Tibial artery (tissue), 4 donors: ENCODE measurements at regions not wholly inside any gene's neighbourhood (a gene's known extent, or its start where the extent isn't known, plus 50 kb on each side); places are given as distances from the start of the nearest gene placed in this dataset.

Source experiments
- DNase-seq, 2 donors: peaks; one replicate each; pipeline ENCODE4 v3.0.0-alpha.2; 2019
- H3K27ac ChIP-seq, 2 donors: fragments of 200-600 bp; sonication (generic) in 1 of 2; 1 replicate in 1 of 2; 2 replicates in 1 of 2; pipeline ENCODE4 v1.5.1; 2018 to 2019; ENCODE audit warnings: mild to moderate bottlenecking in 1 of 2
- H3K27me3 ChIP-seq, 2 donors: fragments of 200-600 bp; sonication (generic) in 1 of 2; one replicate each; pipeline versions ENCODE4 v1.5.1 to v1.6.0; 2016 to 2019
- H3K36me3 ChIP-seq, 3 donors: fragments of 200-600 bp; sonication (generic) in 2 of 3; one replicate each; pipeline ENCODE4 v1.5.1; 2016 to 2019; ENCODE audit warnings: mild to moderate bottlenecking in 2 of 3
- H3K4me1 ChIP-seq, 4 donors: fragments of 200-600 bp; sonication (generic) in 2 of 4; 1 replicate in 3 of 4; 2 replicates in 1 of 4; pipeline ENCODE4 v1.5.1; 2016 to 2019
- H3K4me3 ChIP-seq, 2 donors: fragments of 200-600 bp; sonication (generic) in 1 of 2; 1 replicate in 1 of 2; 2 replicates in 1 of 2; pipeline ENCODE4 v1.5.1; 2018 to 2019; ENCODE audit warnings: mild to moderate bottlenecking in 2 of 2
- H3K9me3 ChIP-seq, 3 donors: fragments of 200-600 bp; sonication (generic) in 1 of 3; one replicate each; pipeline ENCODE4 v1.5.1; 2016 to 2019
- CTCF ChIP-seq, 2 experiments: fragments of 200-600 bp in 1 of 2; fragments of 450-650 bp in 1 of 2; IDR thresholded peaks; one replicate each; pipeline ENCODE4 v1.5.1; 2017 to 2019; ENCODE audit warnings: antibody characterized with exemption in 2 of 2, mild to moderate bottlenecking in 1 of 2, moderate library complexity in 1 of 2
- intact Hi-C: fragments of 100-400 bp; cut with DNase I; formaldehyde crosslinking; loops from one replicate; pipeline ENCODE4 v1.15.0; 2023; ENCODE audit warnings: low total_unique reads

GRCh38 chr12:43179486-43179885, 372.5 kb downstream of the ADAMTS20 start:
- intact Hi-C loops: no loop called here
- no peaks in the 10 kb centered on the region for H3K4me1 ChIP-seq
- no peak overlapping the region for H3K4me3 ChIP-seq
- no peaks in the 10 kb centered on the region for H3K27me3 ChIP-seq
- DNase-seq: no peak
- no peak for TF ChIP-seq CTCF (IDR thresholded peaks at IDR 0.05)
- no peaks in the 10 kb centered on the region for H3K36me3 ChIP-seq
- no peak overlapping the region for H3K27ac ChIP-seq
- no peaks in the 10 kb centered on the region for H3K9me3 ChIP-seq

GRCh38 chr12:43177276-43177675, 374.7 kb downstream of the ADAMTS20 start:
- Histone ChIP-seq H3K27me3 (no peaks in the 10 kb centered on the region), H3K4me1 (no peaks in the 10 kb centered on the region), H3K9me3 (no peaks in the 10 kb centered on the region), H3K27ac (no peak overlapping the region), H3K36me3 (no peaks in the 10 kb centered on the region), H3K4me3 (no peak overlapping the region)
- no peak for DNase-seq
- TF ChIP-seq CTCF (IDR thresholded peaks at IDR 0.05): no peak
- intact Hi-C loops: no loop called here

GRCh38 chr12:43169115-43169681, 382.8 kb downstream of the ADAMTS20 start:
- Histone ChIP-seq H3K36me3 (no peaks in the 10 kb centered on the region), H3K27ac (no peak overlapping the region), H3K4me1 (no peaks in the 10 kb centered on the region), H3K9me3 (no peaks in the 10 kb centered on the region), H3K27me3 (no peaks in the 10 kb centered on the region), H3K4me3 (no peak overlapping the region)
- intact Hi-C loops: no loop called here
- TF ChIP-seq CTCF (IDR thresholded peaks at IDR 0.05): no peak
- no peak for DNase-seq

GRCh38 chr12:43167691-43168090, 384.3 kb downstream of the ADAMTS20 start:
- H3K9me3 ChIP-seq: no peaks in the 10 kb centered on the region
- no peak overlapping the region for H3K27ac ChIP-seq
- no peaks in the 10 kb centered on the region for H3K36me3 ChIP-seq
- no peaks in the 10 kb centered on the region for H3K27me3 ChIP-seq
- H3K4me3 ChIP-seq: no peak overlapping the region
- intact Hi-C loops: no loop called here
- no peak for TF ChIP-seq CTCF (IDR thresholded peaks at IDR 0.05)
- DNase-seq: no peak
- H3K4me1 ChIP-seq: no peaks in the 10 kb centered on the region

GRCh38 chr12:43165351-43165750, 386.7 kb downstream of the ADAMTS20 start:
- intact Hi-C loops: no loop called here
- Histone ChIP-seq H3K27ac (no peak overlapping the region), H3K4me1 (no peaks in the 10 kb centered on the region), H3K4me3 (no peak overlapping the region), H3K9me3 (no peaks in the 10 kb centered on the region), H3K36me3 (no peaks in the 10 kb centered on the region), H3K27me3 (no peaks in the 10 kb centered on the region)
- DNase-seq: no peak
- TF ChIP-seq CTCF (IDR thresholded peaks at IDR 0.05): no peak

- H3K27me3 ChIP-seq: no peaks in the 10 kb centered on the region
- DNase-seq: no peak
- intact Hi-C loops: no loop called here
- no peaks in the 10 kb centered on the region for H3K4me1 ChIP-seq
- no peak for TF ChIP-seq CTCF (IDR thresholded peaks at IDR 0.05)
- no peaks in the 10 kb centered on the region for H3K9me3 ChIP-seq
- no peak overlapping the region for H3K4me3 ChIP-seq
- no peak overlapping the region for H3K27ac ChIP-seq
- no peaks in the 10 kb centered on the region for H3K36me3 ChIP-seq
Observed at GRCh38 chr12:43162138-43162537, 389.9 kb downstream of the ADAMTS20 start.
